ENCODE measurements at regions not wholly inside any gene's neighbourhood (a gene's known extent, or its start where the extent isn't known, plus 50 kb on each side); places are given as distances from the start of the nearest gene placed in this dataset.

GRCh38 chr6:74458536-74458935 is 747.3 kb downstream of the COL12A1 start:
- no peak for TF ChIP-seq CTCF (IDR thresholded peaks at IDR 0.05)
- TF ChIP-seq EZH2 (IDR thresholded peaks at IDR 0.05; ENCODE audit: borderline replicate concordance, insufficient read depth, low read depth, low read length, poor library complexity, severe bottlenecking): no peak
